ENCODE measurements at regions not wholly inside any gene's neighbourhood (a gene's known extent, or its start where the extent isn't known, plus 50 kb on each side); places are given as distances from the start of the nearest gene placed in this dataset.
A peak's percentile ranks its signal among the peaks of the same experiment; 100 is the strongest.

- DNase-seq (ENCODE audit: low read depth, low spot score) = no peak
These were observed 278.7 kb upstream of the KLF6 start for GRCh38 chr10:4063717-4064116.

GRCh38 chr10:4062751-4063150 lies 277.7 kb upstream of the KLF6 start:
- no peak for DNase-seq (ENCODE audit: low read depth, low spot score)

- no peak for DNase-seq (ENCODE audit: low read depth, low spot score)
These were observed 277.1 kb upstream of the KLF6 start for GRCh38 chr10:4062072-4062471.

- no peak for DNase-seq (ENCODE audit: low read depth, low spot score)
These were observed 276.5 kb upstream of the KLF6 start for GRCh38 chr10:4061441-4061951.

- DNase-seq (ENCODE audit: low read depth, low spot score) = no peak
These were observed 274.6 kb upstream of the KLF6 start for GRCh38 chr10:4059471-4060138.

GRCh38 chr10:4058514-4059029 lies 273.6 kb upstream of the KLF6 start:
- DNase-seq (ENCODE audit: low read depth, low spot score) = no peak

GRCh38 chr10:4057725-4058513 lies 272.9 kb upstream of the KLF6 start:
- no peak for DNase-seq (ENCODE audit: low read depth, low spot score)

GRCh38 chr10:4057021-4057420 lies 272.0 kb upstream of the KLF6 start:
- no peak for DNase-seq (ENCODE audit: low read depth, low spot score)

GRCh38 chr10:4054656-4055435 lies 269.8 kb upstream of the KLF6 start:
- DNase-seq (ENCODE audit: low read depth, low spot score) = no peak

- no peak for DNase-seq (ENCODE audit: low read depth, low spot score)
These were observed 268.9 kb upstream of the KLF6 start for GRCh38 chr10:4053940-4054339.

GRCh38 chr10:4051641-4052151 lies 266.7 kb upstream of the KLF6 start:
- DNase-seq (ENCODE audit: low read depth, low spot score) = no peak

- DNase-seq (ENCODE audit: low read depth, low spot score) = no peak
These were observed 266.1 kb upstream of the KLF6 start for GRCh38 chr10:4051011-4051640.

- DNase-seq (ENCODE audit: low read depth, low spot score) = no peak
These were observed 265.1 kb upstream of the KLF6 start for GRCh38 chr10:4050061-4050460.

- DNase-seq (ENCODE audit: low read depth, low spot score) = no peak
These were observed 264.3 kb upstream of the KLF6 start for GRCh38 chr10:4049348-4049747.

- no peak for DNase-seq (ENCODE audit: low read depth, low spot score)
These were observed 263.3 kb upstream of the KLF6 start for GRCh38 chr10:4048236-4048864.

- DNase-seq (ENCODE audit: low read depth, low spot score) = no peak
These were observed 261.8 kb upstream of the KLF6 start for GRCh38 chr10:4046712-4047354.

- DNase-seq (ENCODE audit: low read depth, low spot score) = no peak
These were observed 261.0 kb upstream of the KLF6 start for GRCh38 chr10:4046030-4046429.

- DNase-seq (ENCODE audit: low read depth, low spot score) = peak; percentile 94
These were observed 259.1 kb upstream of the KLF6 start for GRCh38 chr10:4043897-4044665.

- no peak for DNase-seq (ENCODE audit: low read depth, low spot score)
These were observed 256.6 kb upstream of the KLF6 start for GRCh38 chr10:4041635-4042034.

Data from pulmonary artery endothelial cell (primary cell).